ENCODE measurements at regions not wholly inside any gene's neighbourhood (a gene's known extent, or its start where the extent isn't known, plus 50 kb on each side); places are given as distances from the start of the nearest gene placed in this dataset.

DNA sequence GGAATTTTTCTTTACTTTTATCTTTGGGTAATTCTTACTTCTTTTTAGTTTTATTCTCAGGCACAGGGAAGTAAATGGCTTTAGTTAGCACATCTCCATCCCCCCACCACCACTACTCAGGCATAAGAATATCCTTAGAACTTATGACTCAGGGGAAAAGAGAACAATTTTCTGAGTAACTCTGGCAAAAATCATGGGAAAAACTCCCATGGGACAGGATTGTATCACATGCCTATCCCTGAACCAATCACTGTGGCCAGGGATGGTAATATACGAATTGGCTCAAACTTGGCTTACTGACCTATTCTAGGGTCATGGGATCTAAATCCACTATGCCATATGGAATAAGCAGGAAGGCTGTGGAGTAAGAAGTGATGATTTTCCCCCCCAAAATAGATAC is 339.1 kb downstream of the BTBD3 start:
- H3K4me3 ChIP-seq (ENCODE audit: low read length): no peak overlapping the region
- TF ChIP-seq, protein P1, sequence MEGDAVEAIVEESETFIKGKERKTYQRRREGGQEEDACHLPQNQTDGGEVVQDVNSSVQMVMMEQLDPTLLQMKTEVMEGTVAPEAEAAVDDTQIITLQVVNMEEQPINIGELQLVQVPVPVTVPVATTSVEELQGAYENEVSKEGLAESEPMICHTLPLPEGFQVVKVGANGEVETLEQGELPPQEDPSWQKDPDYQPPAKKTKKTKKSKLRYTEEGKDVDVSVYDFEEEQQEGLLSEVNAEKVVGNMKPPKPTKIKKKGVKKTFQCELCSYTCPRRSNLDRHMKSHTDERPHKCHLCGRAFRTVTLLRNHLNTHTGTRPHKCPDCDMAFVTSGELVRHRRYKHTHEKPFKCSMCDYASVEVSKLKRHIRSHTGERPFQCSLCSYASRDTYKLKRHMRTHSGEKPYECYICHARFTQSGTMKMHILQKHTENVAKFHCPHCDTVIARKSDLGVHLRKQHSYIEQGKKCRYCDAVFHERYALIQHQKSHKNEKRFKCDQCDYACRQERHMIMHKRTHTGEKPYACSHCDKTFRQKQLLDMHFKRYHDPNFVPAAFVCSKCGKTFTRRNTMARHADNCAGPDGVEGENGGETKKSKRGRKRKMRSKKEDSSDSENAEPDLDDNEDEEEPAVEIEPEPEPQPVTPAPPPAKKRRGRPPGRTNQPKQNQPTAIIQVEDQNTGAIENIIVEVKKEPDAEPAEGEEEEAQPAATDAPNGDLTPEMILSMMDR (conservative IDR thresholded peaks at IDR 0.05; ENCODE audit: low read depth, low read length): no peak
- no peak for DNase-seq (ENCODE audit: low read depth)

DNA sequence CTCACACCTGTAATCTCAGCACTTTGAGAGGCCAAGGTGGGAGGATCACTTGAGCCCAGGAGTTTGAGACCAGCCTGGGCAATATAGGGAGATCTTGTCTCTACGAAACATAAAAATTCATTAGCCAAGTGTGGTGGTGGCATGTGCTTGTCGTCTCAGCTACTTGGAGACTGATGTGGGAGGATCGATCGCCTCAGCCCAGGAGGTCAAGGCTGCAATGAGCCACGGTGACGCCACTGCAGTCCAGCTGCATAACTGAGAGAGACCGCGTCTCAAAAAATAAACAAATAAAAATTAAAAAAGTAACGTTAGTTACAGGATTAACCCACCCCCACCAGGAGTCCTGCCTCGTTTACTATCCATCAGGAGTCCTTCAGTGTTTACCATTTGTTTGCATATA is 345.1 kb downstream of the BTBD3 start:
- TF ChIP-seq, protein P1 (conservative IDR thresholded peaks at IDR 0.05; ENCODE audit: low read depth, low read length): no peak
- H3K4me3 ChIP-seq (ENCODE audit: low read length): no peak overlapping the region
- no peak for DNase-seq (ENCODE audit: low read depth)

DNA sequence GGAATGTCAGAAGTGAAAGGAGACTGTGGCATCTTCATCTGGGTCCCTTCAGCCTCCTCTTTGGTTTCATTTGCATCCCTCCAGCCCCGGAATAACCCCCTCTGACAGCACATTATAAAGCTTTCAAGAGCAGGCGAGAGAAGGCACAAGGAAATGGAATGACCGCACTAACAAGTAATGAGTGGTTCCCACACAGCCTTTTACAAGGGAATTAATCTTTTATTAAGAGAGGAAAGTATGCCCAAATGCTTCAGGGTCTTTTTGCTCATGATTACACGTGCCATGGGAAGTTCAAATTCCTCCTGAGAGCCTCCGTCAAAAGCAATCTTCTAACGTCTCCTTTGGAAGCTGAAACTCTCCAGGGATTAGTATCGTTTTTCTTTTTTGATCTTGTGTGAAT is 347.0 kb downstream of the BTBD3 start:
- no peak overlapping the region for H3K4me3 ChIP-seq (ENCODE audit: low read length)
- DNase-seq (ENCODE audit: low read depth): peak; percentile 1
- TF ChIP-seq, protein P1 (conservative IDR thresholded peaks at IDR 0.05; ENCODE audit: low read depth, low read length): no peak

DNA sequence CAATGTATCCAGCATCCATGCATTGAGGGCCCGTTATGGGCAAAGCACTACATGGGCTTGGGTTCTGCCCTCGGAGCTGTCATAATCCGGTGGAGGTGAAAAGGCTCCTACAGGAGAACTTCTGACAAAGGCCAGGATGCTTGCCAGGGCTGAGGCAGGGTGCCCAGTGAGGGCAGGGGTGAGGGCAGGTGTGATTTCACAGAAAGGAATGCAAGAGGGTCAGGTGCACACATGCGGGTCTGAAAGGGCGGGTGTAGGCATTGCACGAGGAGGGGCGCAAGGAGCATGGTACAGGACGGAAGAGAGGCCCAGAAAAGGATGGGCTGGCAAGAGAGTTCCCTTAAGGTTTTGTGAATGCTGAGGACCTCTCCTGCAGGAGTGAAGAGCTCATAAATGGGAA is 348.0 kb downstream of the BTBD3 start:
- DNase-seq (ENCODE audit: low read depth): no peak
- no peak overlapping the region for H3K4me3 ChIP-seq (ENCODE audit: low read length)
- TF ChIP-seq, protein P1 (conservative IDR thresholded peaks at IDR 0.05; ENCODE audit: low read depth, low read length): no peak

DNA sequence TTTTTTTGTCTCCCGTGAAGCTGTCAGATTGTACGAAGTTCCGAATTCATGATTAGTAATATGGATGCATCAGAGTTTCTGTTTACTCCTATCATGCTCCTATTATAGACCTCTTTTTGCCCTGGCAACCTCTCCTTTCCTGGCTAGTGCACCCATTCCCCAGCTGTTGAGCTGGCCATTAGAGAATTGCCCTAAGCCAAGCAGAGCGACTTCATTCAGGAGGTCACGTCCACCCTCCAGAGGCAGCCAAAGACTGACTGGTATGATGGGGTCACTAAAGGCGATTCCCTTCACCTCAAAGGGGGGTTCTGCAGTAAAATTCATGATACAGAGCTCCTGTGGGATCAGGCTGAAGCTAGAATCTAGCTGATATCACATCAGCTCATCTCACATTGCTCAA is 351.9 kb downstream of the BTBD3 start:
- H3K4me3 ChIP-seq (ENCODE audit: low read length): no peak overlapping the region
- TF ChIP-seq, protein P1 (conservative IDR thresholded peaks at IDR 0.05; ENCODE audit: low read depth, low read length): no peak
- no peak for DNase-seq (ENCODE audit: low read depth)

DNA sequence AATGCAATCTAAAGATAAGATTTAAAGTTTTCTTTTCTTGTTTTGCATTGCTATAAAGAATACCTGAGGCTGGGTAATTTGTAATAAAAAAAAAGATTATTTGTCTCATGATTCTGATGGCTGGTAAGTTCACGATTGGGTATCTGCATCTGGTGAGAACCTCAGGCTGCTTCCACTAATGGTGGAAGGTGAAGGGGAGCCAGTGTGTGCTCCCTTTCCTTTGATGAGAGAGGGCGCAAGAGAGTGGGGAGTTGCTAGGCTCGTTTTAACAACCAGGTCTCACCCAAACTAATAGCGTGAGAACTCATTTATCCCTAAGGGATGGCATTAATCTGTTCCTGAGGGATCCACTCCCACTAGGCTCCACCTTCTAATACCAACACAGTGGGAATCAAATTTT is 353.2 kb downstream of the BTBD3 start:
- DNase-seq (ENCODE audit: low read depth): no peak
- TF ChIP-seq, protein P1 (conservative IDR thresholded peaks at IDR 0.05; ENCODE audit: low read depth, low read length): no peak
- H3K4me3 ChIP-seq (ENCODE audit: low read length): no peak overlapping the region

DNA sequence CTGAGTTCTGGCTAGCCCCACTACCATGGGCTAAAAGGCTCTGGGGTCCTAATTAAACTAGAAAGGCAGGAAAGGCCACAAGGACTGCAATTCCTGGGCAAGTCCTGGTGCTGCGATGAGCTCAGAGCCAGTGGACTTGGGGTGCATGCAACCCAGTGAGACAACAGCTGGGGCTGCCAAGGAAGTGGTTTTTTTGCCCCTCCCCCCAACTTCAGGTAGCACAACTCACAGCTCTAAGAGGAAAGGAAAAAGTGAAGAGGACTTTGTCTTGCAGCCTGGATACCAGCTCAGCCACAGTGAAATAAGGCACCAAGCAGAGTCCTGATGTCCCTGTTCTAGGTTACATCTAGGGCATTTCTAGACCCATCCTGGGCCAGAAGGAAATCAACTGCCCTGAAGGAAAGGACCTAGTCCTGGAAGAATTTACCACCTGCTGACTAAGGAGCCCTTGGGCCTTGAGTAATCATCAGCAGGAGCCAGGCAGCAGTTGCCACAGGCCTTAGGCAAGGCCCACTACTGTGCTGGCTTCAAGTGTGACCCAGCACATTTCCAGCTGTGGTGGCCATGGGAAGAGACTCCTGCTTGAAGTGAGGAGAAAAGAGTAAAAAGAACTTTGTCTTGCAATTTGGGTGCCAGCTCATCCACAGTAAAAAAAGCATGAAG is 358.4 kb downstream of the BTBD3 start:
- no peak for DNase-seq (ENCODE audit: low read depth)
- TF ChIP-seq, protein P1 (conservative IDR thresholded peaks at IDR 0.05; ENCODE audit: low read depth, low read length): no peak
- H3K4me3 ChIP-seq (ENCODE audit: low read length): no peak overlapping the region
